NCI-H2171 treated with DMSO at 0.1 percent for 48 hours (cell line): ENCODE measurements at regions not wholly inside any gene's neighbourhood (a gene's known extent, or its start where the extent isn't known, plus 50 kb on each side); places are given as distances from the start of the nearest gene placed in this dataset.

Experiments used
- DNase-seq: peaks from one replicate; lab custom pipeline; 2025; lab: John Stamatoyannopoulos, UW

- no peak for DNase-seq
These were observed 62.5 kb upstream of the C1GALT1C1 start for GRCh38 chrX:120692319-120692718.

- DNase-seq = no peak
These were observed 61.1 kb upstream of the C1GALT1C1 start for GRCh38 chrX:120690941-120691340.

- no peak for DNase-seq
These were observed 60.5 kb upstream of the C1GALT1C1 start for GRCh38 chrX:120690344-120690743.

- DNase-seq = no peak
These were observed 50.2 kb upstream of the C1GALT1C1 start for GRCh38 chrX:120680090-120680489.
